Pancreas (tissue), 10 donors: ENCODE measurements at regions not wholly inside any gene's neighbourhood (a gene's known extent, or its start where the extent isn't known, plus 50 kb on each side); places are given as distances from the start of the nearest gene placed in this dataset.

Experiments
- ATAC-seq, 4 donors: fragments of 200-7000 bp; cut with Tn5 transposase; one replicate each; pipeline versions ENCODE4 v1.8.0 to v1.9.1; 2020; ENCODE audit warnings: mild to moderate bottlenecking in 4 of 4, moderate library complexity in 4 of 4
- DNase-seq, 6 donors: peaks; one replicate each; pipeline ENCODE4 v3.0.0-alpha.2; 2020
- FAIRE-seq: peaks from 2 replicates; lab custom pipeline; 2012; peaks lifted over from hg19 to GRCh38; lab: Jason Lieb, UNC
- H3K27ac ChIP-seq, 4 donors: fragments of 200-600 bp; sonication (generic); 1 replicate in 3 of 4; 2 replicates in 1 of 4; pipeline versions ENCODE4 v1.5.0 to v1.8.0; 2020
- H3K27me3 ChIP-seq, 4 donors: fragments of 200-600 bp; one replicate each; pipeline ENCODE4 v1.8.0; 2021
- H3K36me3 ChIP-seq, 3 donors: fragments of 200-600 bp; sonication (generic) in 1 of 3; one replicate each; pipeline versions ENCODE4 v1.5.0 to v1.8.0; 2020 to 2021
- H3K4me1 ChIP-seq, 3 donors: fragments of 200-600 bp; one replicate each; pipeline ENCODE4 v1.8.0; 2021
- H3K4me3 ChIP-seq, 4 donors: fragments of 200-600 bp; sonication (generic) in 2 of 4; one replicate each; pipeline versions ENCODE4 v1.5.0 to v1.8.0; 2020 to 2021
- H3K9me3 ChIP-seq, 4 donors: fragments of 200-600 bp; one replicate each; pipeline ENCODE4 v1.8.0; 2021
- CTCF ChIP-seq, 4 donors: fragments of 200-600 bp; sonication (generic) in 3 of 4; IDR thresholded peaks; one replicate each; pipeline versions ENCODE4 v1.5.0 to v1.8.0; 2021; ENCODE audit warnings: antibody characterized with exemption in 4 of 4
- WGBS, 2 donors: extraction: QIAGEN DNeasy Blood & Tissue Kit; methylation state at CpG; one replicate each; pipeline ENCODE4 v1.1.7; 2013; 5-methylcytosine and 5-hydroxymethylcytosine counted together
- intact Hi-C, 3 donors: fragments of 100-400 bp; cut with DNase I; formaldehyde crosslinking; loops; one replicate each; pipeline versions ENCODE4 v1.11.1 to v1.14.2; 2022
- donor health status: healthy with polysubstance abuse.
- donor health status: DM: no; HTN: no; CAD: no; lungs with moderate emphysema.
- donor health status: DM: no; HTN: no; CAD: no.
- donor health status: control.
- donor health status: control.
- donor health status: Bipolar disorder and iron deficiency.
- donor health status: DM: yes; HTN: yes; CAD: no.
- donor health status: DM: no; HTN: no; CAD: no.
- donor health status: DM: no; HTN: no; CAD: no.
- donor health status: DM: yes; HTN: yes; CAD: no.

GRCh38 chr6:113047148-113047547 lies 700.0 kb downstream of the RFPL4B start:
- TF ChIP-seq CTCF (IDR thresholded peaks at IDR 0.05) = no peak
- FAIRE-seq (no peak), DNase-seq (no peak), ATAC-seq (no peak)
- Histone ChIP-seq H3K27ac (no peak overlapping the region), H3K4me3 (no peak overlapping the region), H3K4me1 (no peaks in the 10 kb centered on the region), H3K36me3 (no peaks in the 10 kb centered on the region), H3K9me3 (no peaks in the 10 kb centered on the region), H3K27me3 (no peaks in the 10 kb centered on the region)
- intact Hi-C loops = no loop called here
- 0% methylated on average over 1 of the region's 1 CpG for WGBS, 2 donors

DNA sequence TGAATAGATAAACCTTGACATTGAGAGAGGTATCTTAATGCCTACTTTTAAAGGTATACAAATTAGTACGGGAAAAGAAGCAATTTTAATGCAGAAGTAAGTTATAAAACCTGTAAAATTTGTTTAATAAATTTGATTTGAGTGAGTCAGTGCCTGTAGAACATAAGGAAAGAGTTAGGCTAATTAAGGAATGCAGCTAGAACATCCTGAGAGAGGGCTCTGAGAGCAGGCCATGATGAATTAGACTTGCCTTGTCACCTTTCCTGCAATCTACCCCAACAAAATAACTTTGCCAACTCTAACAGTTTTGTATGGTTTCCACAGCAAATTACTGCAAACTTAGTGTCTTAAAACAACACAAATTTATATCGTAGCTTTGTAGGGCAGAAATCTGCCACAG lies 700.8 kb downstream of the RFPL4B start:
- no peak for ATAC-seq
- no peaks in the 10 kb centered on the region for H3K36me3 ChIP-seq
- TF ChIP-seq CTCF (IDR thresholded peaks at IDR 0.05) = no peak
- 74 to 80% methylated on average over 2 of the region's 2 CpGs for WGBS, 2 donors
- H3K9me3 ChIP-seq = no peaks in the 10 kb centered on the region
- no peak for DNase-seq
- intact Hi-C loops = no loop called here
- no peak overlapping the region for H3K4me3 ChIP-seq
- no peak overlapping the region for H3K27ac ChIP-seq
- FAIRE-seq = no peak
- H3K4me1 ChIP-seq = no peaks in the 10 kb centered on the region
- no peaks in the 10 kb centered on the region for H3K27me3 ChIP-seq

- no peak for TF ChIP-seq CTCF (IDR thresholded peaks at IDR 0.05)
- intact Hi-C loops = no loop called here
- Histone ChIP-seq H3K27me3 (no peaks in the 10 kb centered on the region), H3K36me3 (no peaks in the 10 kb centered on the region), H3K4me3 (no peak overlapping the region), H3K27ac (no peak overlapping the region), H3K9me3 (no peaks in the 10 kb centered on the region), H3K4me1 (no peaks in the 10 kb centered on the region)
- DNase-seq (no peak), ATAC-seq (no peak), FAIRE-seq (no peak)
- WGBS, 2 donors = 71 to 76% methylated on average over 3 of the region's 3 CpGs
These were observed 701.6 kb downstream of the RFPL4B start for GRCh38 chr6:113048741-113049140.

- Histone ChIP-seq H3K9me3 (no peaks in the 10 kb centered on the region), H3K4me3 (no peak overlapping the region), H3K4me1 (no peaks in the 10 kb centered on the region), H3K36me3 (no peaks in the 10 kb centered on the region), H3K27ac (no peak overlapping the region), H3K27me3 (no peaks in the 10 kb centered on the region)
- no peak for TF ChIP-seq CTCF (IDR thresholded peaks at IDR 0.05)
- DNase-seq (no peak), ATAC-seq (no peak), FAIRE-seq (no peak)
- intact Hi-C loops = no loop called here
- 81 to 89% methylated on average over 2 of the region's 2 CpGs for WGBS, 2 donors
These were observed 702.1 kb downstream of the RFPL4B start for GRCh38 chr6:113049190-113049589.

GRCh38 chr6:113050010-113050858 lies 703.1 kb downstream of the RFPL4B start:
- H3K27me3 ChIP-seq = no peaks in the 10 kb centered on the region
- no peak for ATAC-seq
- FAIRE-seq = no peak
- intact Hi-C loops = no loop called here
- no peaks in the 10 kb centered on the region for H3K9me3 ChIP-seq
- DNase-seq = no peak
- WGBS, 2 donors = 52 to 62% methylated on average over 6 of the region's 6 CpGs
- no peaks in the 10 kb centered on the region for H3K4me1 ChIP-seq
- no peak for TF ChIP-seq CTCF (IDR thresholded peaks at IDR 0.05)
- no peak overlapping the region for H3K27ac ChIP-seq
- no peaks in the 10 kb centered on the region for H3K36me3 ChIP-seq
- no peak overlapping the region for H3K4me3 ChIP-seq
